ENCODE measurements at regions not wholly inside any gene's neighbourhood (a gene's known extent, or its start where the extent isn't known, plus 50 kb on each side); places are given as distances from the start of the nearest gene placed in this dataset.
"Not testable (repeated sequence)": the region's sequence is repeated elsewhere in the genome, so short reads cannot be mapped to it uniquely, and the experiment has no call there.

DNA sequence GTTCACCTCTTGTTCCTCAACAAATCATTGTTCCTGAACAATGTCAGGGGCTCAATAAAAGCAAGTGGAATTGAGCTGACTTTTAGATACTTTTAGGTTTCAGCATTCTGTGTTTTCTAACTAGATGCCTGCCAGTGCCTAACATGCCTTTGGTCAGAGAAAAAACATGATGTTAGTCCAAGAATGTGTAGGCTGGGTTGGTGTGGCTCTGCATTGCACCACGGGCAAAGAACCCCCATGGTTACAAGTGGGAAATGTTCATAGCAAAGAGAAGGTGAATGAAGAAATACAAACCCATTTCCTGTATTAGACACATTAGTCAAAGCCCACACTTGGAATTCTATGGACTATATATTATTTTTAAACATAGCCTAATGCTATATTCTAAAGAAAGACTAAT lies 193.3 kb downstream of the TMEM200A start:
- no peak overlapping the region for H3K27ac ChIP-seq (ENCODE audit: poor library complexity, severe bottlenecking)
- DNase-seq (ENCODE audit: low spot score) (no peak), ATAC-seq (ENCODE audit: low read depth) (no peak)
- TF ChIP-seq, protein P1, sequence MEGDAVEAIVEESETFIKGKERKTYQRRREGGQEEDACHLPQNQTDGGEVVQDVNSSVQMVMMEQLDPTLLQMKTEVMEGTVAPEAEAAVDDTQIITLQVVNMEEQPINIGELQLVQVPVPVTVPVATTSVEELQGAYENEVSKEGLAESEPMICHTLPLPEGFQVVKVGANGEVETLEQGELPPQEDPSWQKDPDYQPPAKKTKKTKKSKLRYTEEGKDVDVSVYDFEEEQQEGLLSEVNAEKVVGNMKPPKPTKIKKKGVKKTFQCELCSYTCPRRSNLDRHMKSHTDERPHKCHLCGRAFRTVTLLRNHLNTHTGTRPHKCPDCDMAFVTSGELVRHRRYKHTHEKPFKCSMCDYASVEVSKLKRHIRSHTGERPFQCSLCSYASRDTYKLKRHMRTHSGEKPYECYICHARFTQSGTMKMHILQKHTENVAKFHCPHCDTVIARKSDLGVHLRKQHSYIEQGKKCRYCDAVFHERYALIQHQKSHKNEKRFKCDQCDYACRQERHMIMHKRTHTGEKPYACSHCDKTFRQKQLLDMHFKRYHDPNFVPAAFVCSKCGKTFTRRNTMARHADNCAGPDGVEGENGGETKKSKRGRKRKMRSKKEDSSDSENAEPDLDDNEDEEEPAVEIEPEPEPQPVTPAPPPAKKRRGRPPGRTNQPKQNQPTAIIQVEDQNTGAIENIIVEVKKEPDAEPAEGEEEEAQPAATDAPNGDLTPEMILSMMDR (IDR thresholded peaks at IDR 0.05; ENCODE audit: poor library complexity, severe bottlenecking), result no peak
- H3K36me3 ChIP-seq (ENCODE audit: low read depth), result no peaks in the 10 kb centered on the region
- no peaks in the 10 kb centered on the region for H3K4me1 ChIP-seq (ENCODE audit: insufficient read depth, poor library complexity, severe bottlenecking)
- H3K4me3 ChIP-seq (ENCODE audit: severe bottlenecking), result no peak overlapping the region
- no peaks in the 10 kb centered on the region for H3K9me3 ChIP-seq (ENCODE audit: severe bottlenecking)
- no peaks in the 10 kb centered on the region for H3K27me3 ChIP-seq (ENCODE audit: insufficient read depth, poor library complexity, severe bottlenecking)

DNA sequence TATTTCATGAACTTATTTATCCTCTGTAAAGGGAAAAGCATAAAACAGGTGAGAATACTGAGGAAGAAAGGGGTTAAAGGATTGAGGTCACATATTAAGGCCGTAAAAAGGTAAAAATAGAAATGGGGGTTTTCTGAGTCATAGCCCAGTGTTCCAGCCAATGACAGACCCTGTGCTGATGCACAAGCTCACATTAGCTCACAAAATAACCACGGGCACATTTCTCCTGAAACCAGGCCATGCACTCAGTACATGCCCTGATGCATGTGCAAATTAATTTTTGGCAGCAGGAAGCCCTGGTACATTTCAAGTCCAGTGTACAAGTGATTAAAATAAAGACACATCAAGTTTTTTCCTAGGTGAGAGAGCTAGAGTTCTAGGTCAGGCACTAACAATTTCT lies 194.4 kb downstream of the TMEM200A start:
- H3K36me3 ChIP-seq (ENCODE audit: low read depth), result no peaks in the 10 kb centered on the region
- DNase-seq (ENCODE audit: low spot score) (no peak), ATAC-seq (ENCODE audit: low read depth) (no peak)
- TF ChIP-seq, protein P1 (IDR thresholded peaks at IDR 0.05; ENCODE audit: poor library complexity, severe bottlenecking), result no peak
- no peak overlapping the region for H3K27ac ChIP-seq (ENCODE audit: poor library complexity, severe bottlenecking)
- H3K9me3 ChIP-seq (ENCODE audit: severe bottlenecking), result no peaks in the 10 kb centered on the region
- H3K27me3 ChIP-seq (ENCODE audit: insufficient read depth, poor library complexity, severe bottlenecking), result no peaks in the 10 kb centered on the region
- H3K4me3 ChIP-seq (ENCODE audit: severe bottlenecking), result no peak overlapping the region
- no peaks in the 10 kb centered on the region for H3K4me1 ChIP-seq (ENCODE audit: insufficient read depth, poor library complexity, severe bottlenecking)

DNA sequence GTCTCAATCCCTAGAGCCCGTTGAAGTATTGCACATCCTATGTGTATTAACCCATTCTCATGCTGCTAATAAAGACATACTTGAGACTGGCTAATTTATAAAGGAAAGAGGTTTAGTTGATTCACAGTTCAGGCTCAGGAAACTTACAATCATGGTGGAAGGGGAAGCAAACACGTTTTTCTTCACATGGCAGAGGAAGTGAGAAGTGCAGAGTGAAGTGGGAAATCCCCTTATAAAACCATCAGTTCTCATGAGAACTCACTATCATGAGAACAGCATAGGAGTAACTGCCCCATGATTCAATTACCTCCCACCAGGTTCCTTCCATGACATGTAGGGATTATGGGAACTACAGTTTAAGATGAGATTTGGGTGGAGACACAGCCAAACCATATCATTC lies 195.3 kb downstream of the TMEM200A start:
- not testable (repeated sequence) for H3K4me3 ChIP-seq (ENCODE audit: severe bottlenecking); H3K9me3 ChIP-seq (ENCODE audit: severe bottlenecking); H3K27me3 ChIP-seq (ENCODE audit: insufficient read depth, poor library complexity, severe bottlenecking); H3K4me1 ChIP-seq (ENCODE audit: insufficient read depth, poor library complexity, severe bottlenecking); DNase-seq (ENCODE audit: low spot score); H3K27ac ChIP-seq (ENCODE audit: poor library complexity, severe bottlenecking); ATAC-seq (ENCODE audit: low read depth); H3K36me3 ChIP-seq (ENCODE audit: low read depth)

DNA sequence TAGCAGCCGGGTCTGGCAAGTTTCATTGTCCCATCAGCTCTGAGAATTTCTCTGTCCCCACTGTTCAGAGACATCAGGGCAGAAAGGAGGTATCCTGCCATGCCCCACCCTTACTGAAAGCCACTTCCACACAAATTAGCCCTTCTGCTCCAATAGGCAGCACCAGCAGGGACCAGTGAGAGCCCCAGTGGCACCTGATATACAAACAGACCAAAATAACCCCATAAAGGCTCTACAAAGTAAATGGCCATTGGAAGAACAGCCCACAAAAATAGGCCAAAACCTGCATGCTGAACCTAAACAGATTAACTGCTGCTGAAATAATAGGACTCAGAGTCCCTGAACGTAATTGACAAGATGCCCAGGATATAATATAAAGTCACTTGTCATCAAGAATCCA lies 199.9 kb downstream of the TMEM200A start:
- H3K27ac ChIP-seq (ENCODE audit: poor library complexity, severe bottlenecking), result no peak overlapping the region
- no peaks in the 10 kb centered on the region for H3K4me1 ChIP-seq (ENCODE audit: insufficient read depth, poor library complexity, severe bottlenecking)
- H3K4me3 ChIP-seq (ENCODE audit: severe bottlenecking), result no peak overlapping the region
- H3K27me3 ChIP-seq (ENCODE audit: insufficient read depth, poor library complexity, severe bottlenecking), result no peaks in the 10 kb centered on the region
- H3K36me3 ChIP-seq (ENCODE audit: low read depth), result no peaks in the 10 kb centered on the region
- TF ChIP-seq, protein P1 (IDR thresholded peaks at IDR 0.05; ENCODE audit: poor library complexity, severe bottlenecking), result no peak
- no peaks in the 10 kb centered on the region for H3K9me3 ChIP-seq (ENCODE audit: severe bottlenecking)
- ATAC-seq (ENCODE audit: low read depth), result no peak
- no peak for DNase-seq (ENCODE audit: low spot score)

DNA sequence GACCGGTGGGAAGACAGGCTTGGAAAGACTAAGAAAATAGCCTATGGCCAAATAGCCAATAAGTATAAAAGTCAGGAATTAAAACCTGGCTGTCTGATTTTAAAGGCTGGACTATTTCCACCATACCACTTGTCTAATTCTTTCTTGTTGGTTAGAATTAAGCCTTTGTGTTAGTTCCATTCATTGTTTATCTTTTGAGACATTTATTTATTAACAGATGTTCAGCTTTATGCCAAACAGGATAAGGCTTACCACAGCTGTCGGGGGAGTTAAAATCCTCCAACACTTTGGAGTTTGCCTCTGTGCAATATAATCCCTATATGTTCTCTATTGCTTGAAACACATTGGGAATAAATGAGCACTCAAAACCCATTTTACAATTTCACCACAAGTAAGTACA lies 208.3 kb downstream of the TMEM200A start:
- DNase-seq (ENCODE audit: low spot score) (no peak), ATAC-seq (ENCODE audit: low read depth) (no peak)
- no peak overlapping the region for H3K4me3 ChIP-seq (ENCODE audit: severe bottlenecking)
- no peaks in the 10 kb centered on the region for H3K27me3 ChIP-seq (ENCODE audit: insufficient read depth, poor library complexity, severe bottlenecking)
- TF ChIP-seq, protein P1 (IDR thresholded peaks at IDR 0.05; ENCODE audit: poor library complexity, severe bottlenecking), result no peak
- no peaks in the 10 kb centered on the region for H3K36me3 ChIP-seq (ENCODE audit: low read depth)
- no peak overlapping the region for H3K27ac ChIP-seq (ENCODE audit: poor library complexity, severe bottlenecking)
- no peaks in the 10 kb centered on the region for H3K4me1 ChIP-seq (ENCODE audit: insufficient read depth, poor library complexity, severe bottlenecking)
- no peaks in the 10 kb centered on the region for H3K9me3 ChIP-seq (ENCODE audit: severe bottlenecking)
